Endodermal cell (in vitro differentiated cells): ENCODE measurements at regions not wholly inside any gene's neighbourhood (a gene's known extent, or its start where the extent isn't known, plus 50 kb on each side); places are given as distances from the start of the nearest gene placed in this dataset.

Source experiments
- DNase-seq: peaks from one replicate; pipeline ENCODE4 v3.0.0-alpha.2; 2017
- H3K27ac ChIP-seq: 2 replicates; pipeline ENCODE4 v1.5.1; 2013; ENCODE audit warnings: mild to moderate bottlenecking, low read depth, low read length, moderate library complexity
- H3K27me3 ChIP-seq: 2 replicates; pipeline ENCODE4 v1.6.1; 2013; ENCODE audit warnings: mild to moderate bottlenecking, low read length, moderate library complexity; ENCODE audit not compliant: insufficient read depth, control insufficient read depth, poor library complexity, severe bottlenecking
- H3K36me3 ChIP-seq: 2 replicates; pipeline ENCODE4 v1.7.0; 2013; ENCODE audit warnings: mild to moderate bottlenecking, low read length, moderate library complexity; ENCODE audit not compliant: control insufficient read depth, insufficient read depth
- H3K4me1 ChIP-seq: one replicate; pipeline ENCODE4 v1.7.0; 2013; ENCODE audit warnings: low read length; ENCODE audit not compliant: control insufficient read depth, insufficient read depth
- H3K4me3 ChIP-seq: 2 replicates; pipeline ENCODE4 v1.5.1; 2013; ENCODE audit warnings: mild to moderate bottlenecking, low read length, moderate library complexity
- H3K9ac ChIP-seq: 2 replicates; pipeline ENCODE4 v1.6.1; 2013; ENCODE audit warnings: mild to moderate bottlenecking, low read length, moderate library complexity; ENCODE audit not compliant: poor library complexity, severe bottlenecking; ENCODE audit errors: extremely low read depth
- H3K9me3 ChIP-seq: 2 replicates; pipeline ENCODE4 v1.6.1; 2013; ENCODE audit warnings: mild to moderate bottlenecking, low read length, moderate library complexity; ENCODE audit not compliant: control insufficient read depth
- H3K27ac Mint-ChIP-seq: 2 replicates; pipeline ENCODE4 v1.8.0; 2020; ENCODE audit warnings: mixed read lengths
- H3K27me3 Mint-ChIP-seq: 2 replicates; pipeline ENCODE4 v1.8.0; 2021; ENCODE audit warnings: mild to moderate bottlenecking, mixed read lengths; ENCODE audit not compliant: insufficient read depth
- H3K36me3 Mint-ChIP-seq: 2 replicates; pipeline ENCODE4 v1.8.0; 2020; ENCODE audit warnings: low read depth, mixed read lengths
- H3K4me1 Mint-ChIP-seq: 2 replicates; pipeline ENCODE4 v1.8.0; 2020; ENCODE audit warnings: mixed read lengths
- H3K4me3 Mint-ChIP-seq: 2 replicates; pipeline ENCODE4 v1.8.0; 2020; ENCODE audit warnings: mild to moderate bottlenecking, moderate library complexity, mixed read lengths
- H3K9me3 Mint-ChIP-seq: 2 replicates; pipeline ENCODE4 v1.8.0; 2020; ENCODE audit warnings: mild to moderate bottlenecking, mixed read lengths
- WGBS, 2 experiments: methylation state at CpG; one replicate each; pipeline versions ENCODE4 v1.1.5 to v1.1.7; 2013; ENCODE audit warnings: missing lambda C conversion rate in 2 of 2, mixed read lengths in 1 of 2; ENCODE audit not compliant: insufficient coverage in 1 of 2, insufficient read length in 1 of 2; 5-methylcytosine and 5-hydroxymethylcytosine counted together
- TF ChIP-seq, protein P1 (sequence below): fragments of 200-600 bp; sonication (generic); conservative IDR thresholded peaks from 2 replicates; pipeline ENCODE4 v1.5.0; 2021; ENCODE audit warnings: antibody characterized with exemption, mild to moderate bottlenecking

DNA sequence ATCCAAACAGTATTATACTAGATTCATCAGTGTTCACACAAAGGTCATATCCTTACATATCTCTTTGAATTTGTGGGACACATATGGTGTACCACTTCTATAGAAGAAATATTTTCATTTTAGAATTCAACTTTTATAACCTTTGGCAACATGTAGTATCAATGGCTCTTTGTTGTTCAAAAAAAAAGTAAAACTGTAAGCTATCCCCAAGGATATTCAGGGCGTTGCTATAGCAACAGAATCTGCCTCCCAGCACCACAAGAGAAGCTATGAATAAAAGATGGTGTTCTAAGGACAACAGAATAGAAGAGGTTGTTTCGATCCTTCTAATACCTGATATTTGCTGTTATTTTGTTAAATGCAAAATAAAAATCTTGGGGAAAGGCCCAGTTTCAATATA, 139.3 kb downstream of the BRMS1L start:
- H3K36me3 ChIP-seq, result no peaks in the 10 kb centered on the region
- no peaks in the 10 kb centered on the region for H3K9me3 Mint-ChIP-seq
- TF ChIP-seq, protein P1, sequence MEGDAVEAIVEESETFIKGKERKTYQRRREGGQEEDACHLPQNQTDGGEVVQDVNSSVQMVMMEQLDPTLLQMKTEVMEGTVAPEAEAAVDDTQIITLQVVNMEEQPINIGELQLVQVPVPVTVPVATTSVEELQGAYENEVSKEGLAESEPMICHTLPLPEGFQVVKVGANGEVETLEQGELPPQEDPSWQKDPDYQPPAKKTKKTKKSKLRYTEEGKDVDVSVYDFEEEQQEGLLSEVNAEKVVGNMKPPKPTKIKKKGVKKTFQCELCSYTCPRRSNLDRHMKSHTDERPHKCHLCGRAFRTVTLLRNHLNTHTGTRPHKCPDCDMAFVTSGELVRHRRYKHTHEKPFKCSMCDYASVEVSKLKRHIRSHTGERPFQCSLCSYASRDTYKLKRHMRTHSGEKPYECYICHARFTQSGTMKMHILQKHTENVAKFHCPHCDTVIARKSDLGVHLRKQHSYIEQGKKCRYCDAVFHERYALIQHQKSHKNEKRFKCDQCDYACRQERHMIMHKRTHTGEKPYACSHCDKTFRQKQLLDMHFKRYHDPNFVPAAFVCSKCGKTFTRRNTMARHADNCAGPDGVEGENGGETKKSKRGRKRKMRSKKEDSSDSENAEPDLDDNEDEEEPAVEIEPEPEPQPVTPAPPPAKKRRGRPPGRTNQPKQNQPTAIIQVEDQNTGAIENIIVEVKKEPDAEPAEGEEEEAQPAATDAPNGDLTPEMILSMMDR, result no peak
- no peaks in the 10 kb centered on the region for H3K9me3 ChIP-seq
- no peaks in the 10 kb centered on the region for H3K27me3 Mint-ChIP-seq
- H3K36me3 Mint-ChIP-seq, result no peaks in the 10 kb centered on the region
- no peak overlapping the region for H3K4me3 ChIP-seq
- no peak for DNase-seq
- peak overlapping the region; percentile 64 for H3K27ac ChIP-seq
- H3K27me3 ChIP-seq, result no peaks in the 10 kb centered on the region
- H3K9ac ChIP-seq, result no peak overlapping the region
- WGBS, 2 experiments, result 77 to 97% methylated on average over 2 of the region's 2 CpGs
- H3K4me3 Mint-ChIP-seq, result no peak overlapping the region
- no peak overlapping the region for H3K27ac Mint-ChIP-seq
- peaks cover 3% of the 10 kb centered on the region for H3K4me1 ChIP-seq
- peaks cover 6% of the 10 kb centered on the region for H3K4me1 Mint-ChIP-seq

DNA sequence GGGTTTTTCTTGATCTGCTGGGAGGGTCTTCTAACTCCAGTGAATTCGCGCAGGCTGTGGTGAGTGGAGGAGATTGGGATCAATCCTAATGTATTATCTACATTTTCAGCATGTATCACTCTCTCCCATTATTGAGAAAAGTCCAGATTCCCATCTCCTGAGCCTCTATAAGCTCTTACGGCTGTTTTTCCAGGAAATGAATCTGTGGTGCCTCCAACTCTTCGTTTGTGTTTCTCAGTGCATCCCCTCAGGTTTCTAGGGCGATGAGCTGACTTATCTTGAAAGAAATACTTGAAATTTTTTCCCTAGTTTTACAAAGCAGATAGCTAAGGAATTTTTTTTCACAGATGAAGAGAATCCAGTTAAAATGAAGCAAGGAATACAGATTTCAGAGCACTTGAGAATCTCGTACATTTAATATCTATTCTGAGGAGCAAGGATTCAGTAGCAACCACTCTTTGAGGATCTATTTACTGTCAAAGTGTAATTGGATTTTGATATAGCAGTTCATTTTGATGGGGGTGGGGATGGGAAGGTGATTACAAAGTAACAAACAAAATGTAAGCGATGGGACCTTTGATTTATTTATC, 138.7 kb downstream of the BRMS1L start:
- Histone ChIP-seq H3K4me3 (no peak overlapping the region), H3K4me1 (peaks cover 3% of the 10 kb centered on the region), H3K9ac (no peak overlapping the region), H3K27me3 (no peaks in the 10 kb centered on the region), H3K27ac (peak overlapping the region; percentile 64), H3K36me3 (no peaks in the 10 kb centered on the region), H3K9me3 (no peaks in the 10 kb centered on the region)
- TF ChIP-seq, protein P1, result no peak
- Mint-ChIP-seq H3K9me3 (no peaks in the 10 kb centered on the region), H3K4me1 (peaks cover 6% of the 10 kb centered on the region), H3K36me3 (no peaks in the 10 kb centered on the region), H3K27ac (no peak overlapping the region), H3K4me3 (no peak overlapping the region), H3K27me3 (no peaks in the 10 kb centered on the region)
- DNase-seq, result no peak
- WGBS, 2 experiments, result 67 to 83% methylated on average over 4 to 5 of the region's 7 CpGs

DNA sequence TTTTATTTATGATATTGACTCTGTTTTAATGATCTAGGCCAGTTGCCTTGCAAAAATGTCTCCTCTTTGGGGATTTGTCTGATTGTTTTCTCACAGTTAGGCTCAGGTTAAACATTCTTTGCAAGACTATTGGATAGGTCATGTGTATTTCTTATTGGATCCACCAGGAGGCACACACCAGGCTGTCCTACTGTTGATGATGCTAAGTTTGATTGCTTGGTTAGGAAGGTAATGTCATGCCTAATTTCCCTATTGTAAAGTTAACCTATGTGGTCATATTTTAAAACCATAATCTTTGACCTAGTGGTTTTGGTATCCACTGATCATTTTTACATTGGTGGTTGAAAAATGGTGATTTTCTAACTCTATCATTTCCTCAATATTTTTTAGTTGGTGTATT, 137.1 kb downstream of the BRMS1L start:
- no peaks in the 10 kb centered on the region for H3K27me3 Mint-ChIP-seq
- no peaks in the 10 kb centered on the region for H3K9me3 Mint-ChIP-seq
- Histone ChIP-seq H3K4me3 (no peak overlapping the region), H3K27me3 (no peaks in the 10 kb centered on the region), H3K36me3 (no peaks in the 10 kb centered on the region), H3K27ac (no peak overlapping the region), H3K9ac (no peak overlapping the region), H3K9me3 (no peaks in the 10 kb centered on the region), H3K4me1 (peaks cover 3% of the 10 kb centered on the region)
- no peak overlapping the region for H3K27ac Mint-ChIP-seq
- peaks cover 10% of the 10 kb centered on the region for H3K4me1 Mint-ChIP-seq
- no peak for DNase-seq
- TF ChIP-seq, protein P1, result peak; percentile 79
- H3K4me3 Mint-ChIP-seq, result no peak overlapping the region
- H3K36me3 Mint-ChIP-seq, result no peaks in the 10 kb centered on the region
